BLaER1 treated with 17β-estradiol and CSF1 and Interleukin-3, amounts not matched to agents 10 nM and 100 nM (cell line): ENCODE measurements at regions not wholly inside any gene's neighbourhood (a gene's known extent, or its start where the extent isn't known, plus 50 kb on each side); places are given as distances from the start of the nearest gene placed in this dataset.
A peak's percentile ranks its signal among the peaks of the same experiment; 100 is the strongest.

Experiments used
- H3K27ac ChIP-seq, 11 experiments: shearing (Covaris generic); formaldehyde crosslinking; 2 replicates each; pipeline ENCODE4 v1.8.1; 2022
- H3K27me3 ChIP-seq, 11 experiments: shearing (Covaris generic); formaldehyde crosslinking; 2 replicates each; pipeline ENCODE4 v1.8.1; 2022
- H3K36me3 ChIP-seq, 11 experiments: shearing (Covaris generic); formaldehyde crosslinking; 2 replicates each; pipeline ENCODE4 v1.8.1; 2022
- H3K4me1 ChIP-seq, 10 experiments: shearing (Covaris generic); formaldehyde crosslinking; 2 replicates each; pipeline ENCODE4 v1.8.1; 2022
- H3K4me2 ChIP-seq, 11 experiments: shearing (Covaris generic); formaldehyde crosslinking; 2 replicates each; pipeline ENCODE4 v1.8.1; 2022
- H3K4me3 ChIP-seq, 10 experiments: shearing (Covaris generic); formaldehyde crosslinking; 2 replicates each; pipeline ENCODE4 v1.8.1; 2022
- H3K9ac ChIP-seq, 11 experiments: shearing (Covaris generic); formaldehyde crosslinking; 2 replicates each; pipeline ENCODE4 v1.8.1; 2022
- H3K9me3 ChIP-seq, 11 experiments: shearing (Covaris generic); formaldehyde crosslinking; replicated peaks in 1 of 11; 2 replicates each; pipeline ENCODE4 v1.8.1; 2022
- H4K20me1 ChIP-seq, 11 experiments: shearing (Covaris generic); formaldehyde crosslinking; 2 replicates each; pipeline ENCODE4 v1.8.1; 2022
- Cebpa-rat ChIP-seq, 11 experiments: shearing (Covaris generic); IDR thresholded peaks; 2 replicates each; pipeline ENCODE4 v1.8.1; 2022

- no peak for TF ChIP-seq Cebpa-rat (IDR thresholded peaks at IDR 0.05)
- Histone ChIP-seq H4K20me1 (no peaks in the 10 kb centered on the region), H3K9me3 (no peaks in the 10 kb centered on the region), H3K27ac (peak overlapping the region in 1 of 11 experiments; percentile 2; a peak in 1 of 22 replicates), H3K4me3 (no peak overlapping the region), H3K27me3 (no peaks in the 10 kb centered on the region), H3K4me2 (peak overlapping the region in 3 of 11 experiments; percentile 25 to 78 (median 73); a peak in 6 of 22 replicates), H3K36me3 (no peaks in the 10 kb centered on the region), H3K4me1 (peaks cover 0 to 48% (median 5%) of the 10 kb centered on the region in 10 experiments; a peak in 13 of 20 replicates), H3K9ac (no peak overlapping the region)
These were observed 255.1 kb upstream of the FGGY start for GRCh38 chr1:59041646-59042277.

DNA sequence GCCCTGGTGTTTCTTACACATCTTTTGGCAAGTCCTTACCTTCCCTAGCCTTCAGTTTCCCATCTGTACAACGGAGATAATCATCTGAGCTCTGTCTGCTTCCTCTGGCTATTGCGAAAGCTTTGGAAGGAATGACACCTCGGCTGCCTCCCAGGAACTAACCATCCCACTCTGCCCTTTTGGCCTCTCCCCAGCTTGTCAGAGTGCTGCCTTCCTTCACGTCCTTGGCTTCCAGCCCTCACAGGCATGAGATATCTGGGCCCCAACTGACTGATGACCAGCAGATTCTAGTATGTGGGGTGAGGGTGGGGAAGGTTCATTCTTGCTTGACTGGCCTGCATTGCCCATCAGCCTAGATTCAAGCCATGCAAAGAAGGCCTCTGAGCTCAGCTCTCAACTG is 253.1 kb upstream of the FGGY start:
- H3K36me3 ChIP-seq, result no peaks in the 10 kb centered on the region
- peak in 1 of 11 experiments; percentile 15; a peak in 1 of 22 replicates for TF ChIP-seq Cebpa-rat (IDR thresholded peaks at IDR 0.05)
- H3K27me3 ChIP-seq, result no peaks in the 10 kb centered on the region
- no peak overlapping the region for H3K4me3 ChIP-seq
- H3K4me2 ChIP-seq, result peak overlapping the region in 3 of 11 experiments; percentile 34 to 42 (median 34); a peak in 5 of 22 replicates
- peaks cover 0 to 4% (median 0%) of the 10 kb centered on the region in 11 experiments; a peak in 1 of 22 replicates for H3K9me3 ChIP-seq
- no peaks in the 10 kb centered on the region for H4K20me1 ChIP-seq
- H3K9ac ChIP-seq, result no peak overlapping the region
- H3K4me1 ChIP-seq, result peaks cover 0 to 56% (median 9%) of the 10 kb centered on the region in 10 experiments; a peak in 14 of 20 replicates
- H3K27ac ChIP-seq, result no peak overlapping the region

DNA sequence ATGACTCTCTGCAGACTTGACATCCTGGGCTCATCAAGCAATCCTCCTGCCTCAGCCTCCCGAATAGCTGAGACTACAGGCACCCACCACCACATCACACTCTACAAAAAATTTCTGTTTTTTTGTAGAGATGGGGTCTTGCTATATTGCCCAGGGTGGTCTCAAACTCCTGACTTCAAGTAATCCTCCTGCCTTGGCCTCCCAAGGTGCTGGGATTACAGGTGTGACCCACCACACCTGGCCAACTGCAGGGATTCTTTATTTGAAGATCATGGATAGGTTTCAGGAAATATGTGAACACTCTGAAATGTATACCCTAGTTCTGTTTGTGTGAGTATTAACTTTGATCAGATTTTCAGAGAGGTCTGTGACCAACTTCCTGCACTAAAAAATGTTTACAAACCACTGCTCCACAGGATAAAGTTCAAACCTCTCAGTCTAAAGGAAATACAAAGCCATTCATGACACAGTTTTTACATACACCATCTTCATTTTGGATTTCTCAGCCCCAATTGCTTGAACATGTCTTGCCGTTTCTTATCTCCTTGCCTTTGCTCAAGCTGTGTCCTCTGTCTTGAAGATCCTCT is 252.3 kb upstream of the FGGY start:
- H3K36me3 ChIP-seq, result no peaks in the 10 kb centered on the region
- peaks cover 0 to 56% (median 9%) of the 10 kb centered on the region in 10 experiments; a peak in 14 of 20 replicates for H3K4me1 ChIP-seq
- H4K20me1 ChIP-seq, result no peaks in the 10 kb centered on the region
- H3K9me3 ChIP-seq, result peaks cover 0 to 4% (median 0%) of the 10 kb centered on the region in 11 experiments; a peak in 2 of 22 replicates
- H3K27ac ChIP-seq, result no peak overlapping the region
- no peak overlapping the region for H3K4me3 ChIP-seq
- H3K4me2 ChIP-seq, result peak overlapping the region in 1 of 11 experiments; percentile 34; a peak in 1 of 22 replicates
- no peak overlapping the region for H3K9ac ChIP-seq
- H3K27me3 ChIP-seq, result no peaks in the 10 kb centered on the region
- no peak for TF ChIP-seq Cebpa-rat (IDR thresholded peaks at IDR 0.05)

DNA sequence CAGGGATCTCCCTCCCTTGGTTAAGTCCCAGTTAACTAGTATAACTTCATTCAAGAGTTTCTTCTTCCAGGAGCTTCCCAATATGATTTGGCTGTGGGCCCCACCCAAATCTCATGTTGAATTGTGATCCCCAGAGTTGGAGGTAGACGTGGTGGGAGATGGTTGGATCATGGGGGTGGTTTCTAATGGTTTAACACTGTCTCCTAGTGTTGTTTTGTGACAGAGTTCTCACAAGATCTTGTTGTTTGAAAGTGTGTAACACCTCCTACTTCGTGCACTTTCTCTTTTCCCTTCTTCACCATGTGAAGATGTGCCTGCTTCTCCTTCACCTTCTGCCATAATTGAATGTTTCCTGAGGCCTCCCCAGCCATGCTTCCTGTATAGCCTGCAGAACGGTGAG is 251.8 kb upstream of the FGGY start:
- TF ChIP-seq Cebpa-rat (IDR thresholded peaks at IDR 0.05), result no peak
- Histone ChIP-seq H4K20me1 (no peaks in the 10 kb centered on the region), H3K9me3 (peaks cover 0 to 4% (median 0%) of the 10 kb centered on the region in 11 experiments; a peak in 2 of 22 replicates), H3K4me1 (peaks cover 0 to 56% (median 9%) of the 10 kb centered on the region in 10 experiments; a peak in 14 of 20 replicates), H3K36me3 (no peaks in the 10 kb centered on the region), H3K27me3 (no peaks in the 10 kb centered on the region), H3K4me2 (no peak overlapping the region), H3K4me3 (no peak overlapping the region), H3K9ac (no peak overlapping the region), H3K27ac (no peak overlapping the region)

- peaks cover 0 to 56% (median 9%) of the 10 kb centered on the region in 10 experiments; a peak in 14 of 20 replicates for H3K4me1 ChIP-seq
- H3K9ac ChIP-seq, result no peak overlapping the region
- H3K27ac ChIP-seq, result no peak overlapping the region
- no peaks in the 10 kb centered on the region for H3K27me3 ChIP-seq
- no peaks in the 10 kb centered on the region for H4K20me1 ChIP-seq
- peaks cover 0 to 4% (median 0%) of the 10 kb centered on the region in 11 experiments; a peak in 2 of 22 replicates for H3K9me3 ChIP-seq
- TF ChIP-seq Cebpa-rat (IDR thresholded peaks at IDR 0.05), result no peak
- H3K4me2 ChIP-seq, result no peak overlapping the region
- no peaks in the 10 kb centered on the region for H3K36me3 ChIP-seq
- no peak overlapping the region for H3K4me3 ChIP-seq
These were observed 251.3 kb upstream of the FGGY start for GRCh38 chr1:59045636-59046035.

DNA sequence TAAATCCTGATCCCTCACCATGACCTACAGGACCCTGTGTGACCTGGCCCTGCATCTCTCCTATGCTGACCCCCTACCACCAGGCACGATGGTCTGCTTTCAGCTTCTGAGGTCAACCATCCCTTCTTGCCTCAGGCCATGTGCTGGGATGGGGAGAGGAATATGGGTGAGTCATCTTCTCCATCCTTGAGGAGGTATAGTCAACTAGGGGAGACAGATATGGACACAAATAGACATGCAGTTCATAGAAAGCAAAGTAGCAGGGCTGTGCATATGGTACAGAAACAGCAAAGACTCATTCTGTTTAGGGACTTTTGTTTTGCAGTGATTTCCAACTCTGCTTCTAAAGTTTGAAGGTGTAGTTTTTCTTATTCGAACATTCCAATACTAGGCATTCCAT is 250.8 kb upstream of the FGGY start:
- Histone ChIP-seq H3K36me3 (no peaks in the 10 kb centered on the region), H3K9ac (no peak overlapping the region), H3K4me1 (peaks cover 0 to 51% (median 9%) of the 10 kb centered on the region in 10 experiments; a peak in 14 of 20 replicates), H3K4me3 (no peak overlapping the region), H4K20me1 (no peaks in the 10 kb centered on the region), H3K9me3 (peaks cover 0 to 4% (median 0%) of the 10 kb centered on the region in 11 experiments; a peak in 2 of 22 replicates), H3K4me2 (peak overlapping the region in 5 of 11 experiments; percentile 49 to 68 (median 52); a peak in 8 of 22 replicates), H3K27me3 (no peaks in the 10 kb centered on the region), H3K27ac (peak overlapping the region in 1 of 11 experiments; percentile 20; a peak in 2 of 22 replicates)
- no peak for TF ChIP-seq Cebpa-rat (IDR thresholded peaks at IDR 0.05)

DNA sequence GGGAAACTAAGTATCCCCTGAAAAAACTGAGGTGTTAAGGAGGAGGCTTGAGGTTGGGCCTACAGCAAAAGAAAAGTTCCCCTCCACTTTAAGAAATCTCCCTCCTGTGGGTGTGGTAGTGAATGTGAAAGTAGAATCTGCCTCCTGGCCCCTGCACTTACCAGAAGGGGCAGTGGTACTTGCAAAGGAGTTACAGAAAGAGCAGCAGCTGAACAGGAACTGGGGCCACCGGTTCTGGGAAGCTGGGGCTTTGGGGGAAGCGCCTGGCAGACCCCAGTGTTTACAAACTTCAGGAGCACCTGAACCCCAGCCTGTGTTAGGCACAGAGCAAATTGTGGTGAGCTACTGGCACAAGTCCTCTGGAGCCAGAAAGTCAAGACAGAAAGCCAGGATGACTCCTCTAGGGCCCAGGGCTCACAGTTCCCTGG is 250.2 kb upstream of the FGGY start:
- H3K4me2 ChIP-seq, result peak overlapping the region in 10 of 11 experiments; percentile 1 to 68 (median 40); a peak in 15 of 22 replicates
- H3K9ac ChIP-seq, result peak overlapping the region in 1 of 11 experiments; percentile 19; a peak in 1 of 22 replicates
- peaks cover 0 to 4% (median 0%) of the 10 kb centered on the region in 11 experiments; a peak in 2 of 22 replicates for H3K9me3 ChIP-seq
- no peak overlapping the region for H3K4me3 ChIP-seq
- H3K27ac ChIP-seq, result peak overlapping the region in 5 of 11 experiments; percentile 17 to 61 (median 37); a peak in 5 of 22 replicates
- H3K36me3 ChIP-seq, result no peaks in the 10 kb centered on the region
- no peaks in the 10 kb centered on the region for H3K27me3 ChIP-seq
- no peaks in the 10 kb centered on the region for H4K20me1 ChIP-seq
- no peak for TF ChIP-seq Cebpa-rat (IDR thresholded peaks at IDR 0.05)
- peaks cover 0 to 45% (median 9%) of the 10 kb centered on the region in 10 experiments; a peak in 14 of 20 replicates for H3K4me1 ChIP-seq

DNA sequence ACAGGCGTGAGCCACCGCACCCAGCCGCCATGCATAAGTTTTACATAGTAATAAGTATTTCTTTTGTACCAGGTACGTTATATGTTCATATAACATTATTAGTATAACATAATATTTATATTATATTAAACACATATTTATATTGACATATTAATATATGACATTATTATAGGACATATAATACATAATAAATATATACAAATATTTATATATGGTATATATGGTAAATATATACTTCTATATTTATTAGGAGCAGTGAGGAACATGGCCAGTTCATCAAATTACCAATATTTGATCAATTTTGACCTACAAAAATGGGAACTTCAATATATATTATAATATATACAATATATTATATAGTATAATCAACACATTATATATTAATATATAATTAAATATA is 245.9 kb upstream of the FGGY start:
- no peak overlapping the region for H3K9ac ChIP-seq
- no peaks in the 10 kb centered on the region for H3K36me3 ChIP-seq
- peaks cover 0 to 16% (median 9%) of the 10 kb centered on the region in 10 experiments; a peak in 14 of 20 replicates for H3K4me1 ChIP-seq
- no peak overlapping the region for H3K4me3 ChIP-seq
- H3K27ac ChIP-seq, result no peak overlapping the region
- no peak for TF ChIP-seq Cebpa-rat (IDR thresholded peaks at IDR 0.05)
- H3K27me3 ChIP-seq, result no peaks in the 10 kb centered on the region
- H4K20me1 ChIP-seq, result no peaks in the 10 kb centered on the region
- no peak overlapping the region for H3K4me2 ChIP-seq
- H3K9me3 ChIP-seq, result peaks cover 0 to 4% (median 0%) of the 10 kb centered on the region in 11 experiments; a peak in 2 of 22 replicates

GRCh38 chr1:59052166-59052590 is 244.7 kb upstream of the FGGY start:
- Histone ChIP-seq H3K27ac (no peak overlapping the region), H3K36me3 (no peaks in the 10 kb centered on the region), H3K4me1 (peaks cover 2 to 8% (median 5%) of the 10 kb centered on the region in 10 experiments; a peak in 17 of 20 replicates), H3K9me3 (peaks cover 0 to 4% (median 0%) of the 10 kb centered on the region in 11 experiments; a peak in 2 of 22 replicates), H3K27me3 (no peaks in the 10 kb centered on the region), H4K20me1 (no peaks in the 10 kb centered on the region), H3K9ac (no peak overlapping the region), H3K4me3 (no peak overlapping the region), H3K4me2 (no peak overlapping the region)
- no peak for TF ChIP-seq Cebpa-rat (IDR thresholded peaks at IDR 0.05)
